ENCODE measurements at regions not wholly inside any gene's neighbourhood (a gene's known extent, or its start where the extent isn't known, plus 50 kb on each side); places are given as distances from the start of the nearest gene placed in this dataset.

DNA sequence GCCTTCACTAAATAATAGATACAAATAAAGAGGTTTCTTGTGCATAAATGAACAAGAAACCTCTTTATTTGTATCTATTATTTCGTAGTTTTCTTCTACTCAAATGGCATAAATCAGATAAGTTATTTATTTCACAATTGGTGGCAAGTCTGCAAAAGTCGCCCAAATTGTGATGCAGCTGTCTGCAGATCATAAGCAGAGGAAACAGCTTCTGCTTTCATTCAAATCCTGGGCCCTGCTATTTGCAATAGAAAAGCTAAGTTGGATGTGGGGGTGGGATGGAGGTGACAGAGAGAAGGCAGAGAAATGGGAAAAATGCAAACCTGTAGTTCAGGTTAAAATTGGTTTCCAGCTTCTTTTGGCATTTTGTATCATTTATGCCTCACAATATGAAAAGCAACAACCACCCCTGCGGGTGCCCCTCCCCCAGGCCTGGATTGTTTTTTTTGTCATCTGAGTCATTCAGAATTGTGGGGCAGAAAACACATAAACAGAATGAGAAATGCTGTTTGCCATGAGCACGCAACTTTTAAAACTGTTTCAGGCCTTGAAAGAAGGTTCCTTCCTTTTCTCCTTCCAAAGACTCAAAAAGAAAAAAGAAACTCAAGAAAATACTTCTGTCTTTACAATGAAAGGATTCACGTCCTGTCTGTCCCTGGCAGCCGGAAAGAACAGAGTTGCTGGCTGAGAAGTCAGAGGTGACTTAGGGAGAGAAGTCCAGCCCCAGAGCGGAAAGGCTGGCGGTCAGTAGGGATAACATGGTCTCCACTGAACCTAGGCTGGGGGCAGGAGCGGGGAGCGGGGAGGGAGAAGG is 132.9 kb downstream of the BAMBI start:
- H3K9me3 Mint-ChIP-seq: peaks cover 0 to 10% (median 4%) of the 10 kb centered on the region in 7 donors
- no peaks in the 10 kb centered on the region for H3K36me3 Mint-ChIP-seq
- H3K27ac Mint-ChIP-seq: no peak overlapping the region
- DNase-seq (no peak), ATAC-seq (ENCODE audit: low read depth in 2 of 2) (no peak)
- no peaks in the 10 kb centered on the region for H3K4me1 Mint-ChIP-seq
- no peak overlapping the region for H3K4me3 Mint-ChIP-seq
- peaks cover 0 to 26% (median 18%) of the 10 kb centered on the region in 3 donors for H3K27me3 Mint-ChIP-seq

GRCh38 chr10:28811639-28812349 is 134.5 kb downstream of the BAMBI start:
- peaks cover 0 to 10% (median 4%) of the 10 kb centered on the region in 7 donors for H3K9me3 Mint-ChIP-seq
- DNase-seq: no peak
- H3K4me3 Mint-ChIP-seq: no peak overlapping the region
- H3K27me3 Mint-ChIP-seq: peaks cover 0 to 22% (median 18%) of the 10 kb centered on the region in 3 donors
- no peak for ATAC-seq (ENCODE audit: low read depth in 2 of 2)
- H3K27ac Mint-ChIP-seq: no peak overlapping the region
- H3K36me3 Mint-ChIP-seq: no peaks in the 10 kb centered on the region
- no peaks in the 10 kb centered on the region for H3K4me1 Mint-ChIP-seq

GRCh38 chr10:28812384-28813372 is 135.4 kb downstream of the BAMBI start:
- Mint-ChIP-seq H3K4me3 (no peak overlapping the region), H3K9me3 (peaks cover 0 to 10% (median 4%) of the 10 kb centered on the region in 7 donors), H3K36me3 (no peaks in the 10 kb centered on the region), H3K27me3 (peaks cover 0 to 19% (median 14%) of the 10 kb centered on the region in 3 donors), H3K4me1 (no peaks in the 10 kb centered on the region), H3K27ac (no peak overlapping the region)
- DNase-seq: no peak
- ATAC-seq (ENCODE audit: low read depth in 2 of 2): no peak

DNA sequence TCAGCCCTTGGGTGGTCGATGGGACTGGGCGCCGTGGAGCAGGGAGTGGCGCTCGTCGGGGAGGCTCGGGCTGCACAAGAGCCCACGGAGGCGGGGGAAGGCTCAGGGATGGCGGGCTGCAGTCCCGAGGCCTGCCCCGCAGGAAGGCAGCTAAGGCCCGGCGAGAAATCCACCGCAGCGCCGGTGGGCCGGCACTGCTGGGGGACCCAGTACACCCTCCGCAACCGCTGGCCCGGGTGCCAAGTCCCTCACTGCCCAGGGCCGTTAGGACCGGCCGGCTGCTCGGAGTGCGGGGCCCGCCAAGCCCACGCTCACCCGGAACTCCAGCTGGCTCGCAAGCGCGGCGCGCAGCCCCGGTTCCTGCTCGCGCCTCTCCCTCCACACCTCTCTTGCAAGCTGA is 138.4 kb downstream of the BAMBI start:
- peaks cover 0 to 11% (median 6%) of the 10 kb centered on the region in 3 donors for H3K27me3 Mint-ChIP-seq
- no peak overlapping the region for H3K4me3 Mint-ChIP-seq
- no peaks in the 10 kb centered on the region for H3K36me3 Mint-ChIP-seq
- H3K9me3 Mint-ChIP-seq: peaks cover 0 to 10% (median 4%) of the 10 kb centered on the region in 7 donors
- DNase-seq (no peak), ATAC-seq (ENCODE audit: low read depth in 2 of 2) (no peak)
- no peak overlapping the region for H3K27ac Mint-ChIP-seq
- H3K4me1 Mint-ChIP-seq: no peaks in the 10 kb centered on the region

- Mint-ChIP-seq H3K27ac (no peak overlapping the region), H3K4me3 (no peak overlapping the region), H3K36me3 (no peaks in the 10 kb centered on the region)
Observed at GRCh38 chr10:28822719-28823464, 145.6 kb downstream of the BAMBI start.

GRCh38 chr10:28823501-28824075 is 146.3 kb downstream of the BAMBI start:
- no peak for DNase-seq
- Mint-ChIP-seq H3K9me3 (peaks cover 0 to 5% (median 0%) of the 10 kb centered on the region in 7 donors), H3K27me3 (peaks cover 0 to 7% (median 6%) of the 10 kb centered on the region in 3 donors), H3K4me1 (no peaks in the 10 kb centered on the region), H3K27ac (no peak overlapping the region), H3K36me3 (no peaks in the 10 kb centered on the region), H3K4me3 (no peak overlapping the region)
- no peak for ATAC-seq (ENCODE audit: low read depth in 2 of 2)

More at GRCh38 chr10:28822719-28823464, 145.6 kb downstream of the BAMBI start:
- Mint-ChIP-seq H3K4me1 (no peaks in the 10 kb centered on the region), H3K27me3 (peaks cover 0 to 8% (median 6%) of the 10 kb centered on the region in 3 donors), H3K9me3 (peaks cover 0 to 5% (median 0%) of the 10 kb centered on the region in 7 donors)
- no peak for DNase-seq
- ATAC-seq (ENCODE audit: low read depth in 2 of 2): no peak

DNA sequence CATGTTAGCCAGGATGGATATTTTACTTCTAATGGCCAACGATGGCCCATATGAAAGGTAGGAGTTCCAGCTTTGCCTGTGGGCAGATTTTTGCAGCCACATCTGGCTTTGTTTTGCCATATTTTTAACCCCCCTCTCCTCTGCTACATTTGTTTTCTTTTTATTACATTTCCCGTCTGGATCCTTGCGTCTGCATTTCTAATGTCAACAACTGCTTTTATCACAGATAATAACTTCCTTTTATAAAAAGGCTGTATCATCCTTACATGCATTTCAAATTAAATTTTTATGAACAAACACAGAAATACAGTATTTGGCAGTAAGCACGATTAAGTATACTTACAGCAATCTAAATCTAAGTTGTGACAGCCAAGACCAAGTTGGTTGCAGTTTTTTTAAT is 156.0 kb downstream of the BAMBI start:
- H3K27me3 Mint-ChIP-seq: peaks cover 4 to 8% (median 6%) of the 10 kb centered on the region in 3 donors
- no peak for ATAC-seq (ENCODE audit: low read depth in 2 of 2)
- no peaks in the 10 kb centered on the region for H3K4me1 Mint-ChIP-seq
- H3K9me3 Mint-ChIP-seq: peaks cover 0 to 9% (median 0%) of the 10 kb centered on the region in 7 donors
- no peaks in the 10 kb centered on the region for H3K36me3 Mint-ChIP-seq
- DNase-seq: no peak
- no peak overlapping the region for H3K27ac Mint-ChIP-seq
- no peak overlapping the region for H3K4me3 Mint-ChIP-seq

DNA sequence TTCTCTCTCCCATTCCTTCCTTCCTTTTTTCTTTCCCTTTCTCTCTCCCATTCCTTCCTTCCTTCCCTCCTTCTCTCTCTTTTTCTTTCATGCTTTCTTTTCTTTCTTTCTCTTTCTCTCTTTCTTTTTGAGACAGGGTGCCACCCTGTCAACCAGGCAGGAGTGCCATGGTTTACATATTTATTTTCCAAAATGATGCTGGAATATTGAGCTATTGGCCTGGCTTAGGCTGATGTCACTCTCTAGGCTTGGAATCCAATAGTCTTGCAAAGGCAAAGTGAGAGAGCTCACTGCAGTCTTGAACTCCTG is 159.1 kb downstream of the BAMBI start:
- Mint-ChIP-seq H3K9me3 (peaks cover 0 to 8% (median 0%) of the 10 kb centered on the region in 7 donors), H3K36me3 (no peaks in the 10 kb centered on the region), H3K27ac (no peak overlapping the region), H3K4me1 (no peaks in the 10 kb centered on the region), H3K4me3 (peak overlapping the region in 1 of 8 donors; percentile 47), H3K27me3 (peaks cover 4 to 8% (median 6%) of the 10 kb centered on the region in 3 donors)
- DNase-seq: no peak
- ATAC-seq (ENCODE audit: low read depth in 2 of 2): no peak

DNA sequence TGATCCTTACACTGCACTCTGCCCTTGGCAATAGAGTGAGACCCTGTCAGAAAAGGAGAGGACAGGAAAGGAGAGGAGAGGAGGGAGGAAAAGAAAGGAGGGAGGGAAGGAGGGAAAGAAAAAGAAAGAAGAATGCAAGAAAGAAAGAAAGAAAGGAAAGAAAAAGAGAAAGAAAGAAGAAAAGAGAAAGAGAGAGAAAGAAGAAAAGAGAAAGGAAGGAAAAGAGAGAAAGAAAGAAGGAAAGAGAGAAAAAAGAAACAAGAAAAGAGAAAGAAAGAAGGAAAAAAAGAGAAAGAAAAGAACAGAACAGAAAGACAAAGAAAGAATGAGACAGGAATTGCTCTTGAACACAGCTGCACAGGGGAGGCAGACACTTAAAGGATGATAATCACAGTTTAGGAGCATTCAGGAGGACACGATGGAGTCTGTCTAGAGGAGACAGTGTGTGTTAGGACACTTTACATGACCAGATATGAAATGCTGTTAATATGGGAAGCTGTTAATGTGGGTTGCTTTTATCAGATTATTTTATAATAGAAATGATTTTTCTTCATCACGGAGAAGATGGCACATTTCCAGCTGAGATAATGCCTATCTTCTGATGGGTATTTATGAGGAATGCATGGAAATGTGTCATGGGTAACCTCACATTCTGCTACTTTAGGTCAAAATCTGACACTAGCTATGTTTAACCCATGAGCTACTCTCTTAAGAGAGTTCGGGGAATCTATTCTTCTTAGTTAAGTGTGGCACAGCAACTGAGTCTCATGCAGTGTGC is 160.5 kb downstream of the BAMBI start:
- ATAC-seq (ENCODE audit: low read depth in 2 of 2): no peak
- Mint-ChIP-seq H3K4me3 (no peak overlapping the region), H3K36me3 (no peaks in the 10 kb centered on the region), H3K27ac (peak overlapping the region in 1 of 6 donors; percentile 8), H3K9me3 (peaks cover 0 to 3% (median 0%) of the 10 kb centered on the region in 7 donors), H3K27me3 (peaks cover 4 to 8% (median 6%) of the 10 kb centered on the region in 3 donors), H3K4me1 (no peaks in the 10 kb centered on the region)
- DNase-seq: no peak

DNA sequence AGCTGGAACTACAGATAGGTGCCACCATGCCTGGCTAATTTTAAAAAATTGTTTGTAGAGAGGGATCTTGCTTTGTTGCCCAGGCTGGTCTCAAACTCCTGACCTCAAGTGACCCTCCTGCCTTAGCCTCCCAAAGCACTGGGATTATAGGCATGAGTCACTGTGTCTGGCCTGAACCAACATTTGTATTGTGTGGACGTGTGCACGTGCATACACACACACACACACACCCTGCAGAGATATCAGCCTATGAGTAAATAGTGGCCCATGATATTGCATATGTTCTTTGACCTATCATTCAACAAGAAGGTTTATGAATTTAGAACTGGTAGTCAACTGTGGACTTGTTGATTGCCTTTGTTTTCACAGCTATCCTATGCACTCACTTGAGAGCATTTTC is 161.6 kb downstream of the BAMBI start:
- Mint-ChIP-seq H3K27me3 (peaks cover 4 to 8% (median 6%) of the 10 kb centered on the region in 3 donors), H3K4me3 (no peak overlapping the region), H3K4me1 (no peaks in the 10 kb centered on the region), H3K27ac (no peak overlapping the region), H3K9me3 (peaks cover 0 to 3% (median 0%) of the 10 kb centered on the region in 7 donors), H3K36me3 (no peaks in the 10 kb centered on the region)
- ATAC-seq (ENCODE audit: low read depth in 2 of 2) (no peak), DNase-seq (no peak)

- Mint-ChIP-seq H3K4me3 (no peak overlapping the region), H3K4me1 (no peaks in the 10 kb centered on the region), H3K27ac (no peak overlapping the region), H3K27me3 (peaks cover 4 to 8% (median 6%) of the 10 kb centered on the region in 3 donors), H3K9me3 (peaks cover 0 to 3% (median 0%) of the 10 kb centered on the region in 7 donors), H3K36me3 (no peaks in the 10 kb centered on the region)
- no peak for ATAC-seq (ENCODE audit: low read depth in 2 of 2)
- DNase-seq: no peak
Observed at GRCh38 chr10:28839600-28840007, 162.3 kb downstream of the BAMBI start.

DNA sequence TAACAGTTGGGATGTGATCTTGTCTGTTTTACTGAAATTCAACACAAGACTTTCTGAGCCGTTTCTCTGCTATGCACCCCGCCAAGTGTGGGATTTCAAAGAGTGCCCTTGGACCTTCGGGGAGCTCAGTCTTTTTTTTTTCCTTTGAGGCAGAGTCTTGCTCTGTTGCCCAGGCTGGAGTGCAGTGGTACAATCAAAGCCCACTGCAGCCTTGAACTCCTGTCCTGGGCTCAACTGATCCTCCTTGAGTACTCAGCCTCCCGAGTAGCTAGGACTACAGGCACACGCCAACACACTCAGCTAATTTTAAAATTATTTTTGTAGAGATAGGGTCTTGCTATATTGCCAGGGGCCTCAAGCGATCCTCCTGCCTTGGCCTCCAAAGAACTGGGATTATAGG is 162.9 kb downstream of the BAMBI start:
- H3K4me1 Mint-ChIP-seq: no peaks in the 10 kb centered on the region
- H3K9me3 Mint-ChIP-seq: peaks cover 0 to 3% (median 0%) of the 10 kb centered on the region in 7 donors
- H3K36me3 Mint-ChIP-seq: no peaks in the 10 kb centered on the region
- H3K27me3 Mint-ChIP-seq: peaks cover 4 to 8% (median 6%) of the 10 kb centered on the region in 3 donors
- H3K27ac Mint-ChIP-seq: no peak overlapping the region
- DNase-seq: no peak
- no peak for ATAC-seq (ENCODE audit: low read depth in 2 of 2)
- no peak overlapping the region for H3K4me3 Mint-ChIP-seq

All from naive B cell (primary cell).